Right renal pelvis (tissue), 4 donors: ENCODE measurements at regions not wholly inside any gene's neighbourhood (a gene's known extent, or its start where the extent isn't known, plus 50 kb on each side); places are given as distances from the start of the nearest gene placed in this dataset.
"Not testable (repeated sequence)": the region's sequence is repeated elsewhere in the genome, so short reads cannot be mapped to it uniquely, and the experiment has no call there.

Experiments used
- DNase-seq, 4 donors: peaks; one replicate each; pipeline ENCODE4 v3.0.0-alpha.2; 2013; ENCODE audit warnings: low read depth in 4 of 4, low spot score in 3 of 4, missing footprints in 1 of 4

- DNase-seq: not testable (repeated sequence)
These were observed 53.6 kb downstream of the SRGAP2 start for GRCh38 chr1:206256935-206257334.

DNA sequence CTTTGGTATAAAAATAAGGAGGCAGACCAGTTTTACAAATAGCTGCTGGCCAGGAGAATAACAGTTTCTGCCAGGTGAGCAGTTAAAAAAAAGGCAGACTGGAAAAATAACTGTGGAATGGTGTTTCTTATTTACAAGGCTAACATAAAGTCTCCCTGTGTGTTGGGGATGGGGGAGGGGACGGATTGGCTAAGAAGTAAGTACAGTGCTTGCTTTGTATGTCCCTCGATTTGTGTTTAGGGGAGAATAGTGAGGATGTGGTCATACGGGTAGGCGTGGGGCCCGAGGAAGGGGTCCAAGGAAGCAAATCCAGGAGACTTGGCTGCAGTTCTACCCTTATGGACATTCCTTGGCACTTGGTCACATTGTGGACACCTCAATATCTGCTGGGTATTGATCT lies 58.1 kb downstream of the SRGAP2 start:
- not testable (repeated sequence) for DNase-seq

- DNase-seq: not testable (repeated sequence)
These were observed 59.1 kb downstream of the SRGAP2 start for GRCh38 chr1:206262424-206262823.

- DNase-seq: not testable (repeated sequence)
These were observed 61.6 kb downstream of the SRGAP2 start for GRCh38 chr1:206264916-206265315.

DNA sequence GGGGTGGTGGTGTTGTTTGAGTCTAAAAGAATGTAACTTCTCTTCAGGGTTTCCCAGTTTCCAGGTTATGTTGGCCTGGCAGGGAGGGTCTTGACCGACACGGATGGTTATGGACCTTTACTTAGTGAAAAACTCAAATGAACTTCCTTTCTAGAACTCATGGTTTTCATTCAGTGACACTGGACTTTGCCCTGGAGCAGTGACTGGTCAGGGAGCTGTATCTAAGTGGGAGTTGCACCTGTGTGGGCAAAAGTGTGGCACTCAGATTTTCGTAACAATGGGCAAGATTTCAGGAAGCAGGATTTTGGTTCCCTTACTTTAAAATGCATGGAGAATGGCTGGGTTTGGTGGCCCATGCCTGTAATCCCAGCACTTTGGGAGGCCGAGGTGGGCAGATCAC lies 67.8 kb downstream of the SRGAP2 start:
- not testable (repeated sequence) for DNase-seq

GRCh38 chr1:206273104-206273503 lies 69.8 kb downstream of the SRGAP2 start:
- DNase-seq: not testable (repeated sequence)

- DNase-seq: not testable (repeated sequence)
These were observed 72.8 kb downstream of the SRGAP2 start for GRCh38 chr1:206276143-206276542.

DNA sequence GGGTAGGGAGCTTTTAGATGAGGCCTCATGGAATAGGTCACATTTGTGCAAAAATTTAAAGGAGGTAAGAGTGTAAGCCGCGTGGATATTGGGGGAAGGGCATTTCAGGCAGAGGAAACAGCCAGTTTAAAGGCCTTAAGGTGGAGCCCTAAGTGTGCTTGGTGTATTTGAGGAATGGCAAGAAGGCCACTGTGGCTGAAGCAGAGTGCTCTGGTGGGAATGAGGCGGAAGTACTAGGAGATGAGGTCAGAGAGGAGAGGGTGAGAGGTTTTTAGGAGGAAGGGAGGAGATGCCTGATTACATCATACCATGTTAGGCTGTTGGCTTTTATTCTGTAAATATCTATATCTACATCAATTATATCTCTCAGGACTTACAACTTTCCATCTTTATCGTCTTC lies 75.3 kb downstream of the SRGAP2 start:
- not testable (repeated sequence) for DNase-seq

DNA sequence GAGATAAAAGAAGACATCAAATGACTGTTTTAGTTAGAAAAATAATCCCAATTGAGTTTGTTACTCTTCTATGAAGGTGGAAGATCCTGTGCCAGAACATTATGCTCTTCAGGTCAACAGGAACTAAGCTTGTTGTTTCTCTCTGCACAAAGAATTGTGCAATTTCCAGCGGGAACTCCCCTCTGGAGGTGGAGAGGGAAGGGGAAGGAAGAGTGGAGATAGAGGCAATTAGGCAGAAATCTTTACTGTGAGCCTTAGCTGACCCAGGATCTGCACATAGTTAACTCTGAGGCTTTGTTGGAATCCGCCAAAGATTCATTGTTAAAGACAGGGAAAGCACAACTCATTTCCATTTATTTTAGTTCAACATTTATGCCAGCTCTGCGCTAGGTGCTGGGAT lies 77.3 kb downstream of the SRGAP2 start:
- not testable (repeated sequence) for DNase-seq

DNA sequence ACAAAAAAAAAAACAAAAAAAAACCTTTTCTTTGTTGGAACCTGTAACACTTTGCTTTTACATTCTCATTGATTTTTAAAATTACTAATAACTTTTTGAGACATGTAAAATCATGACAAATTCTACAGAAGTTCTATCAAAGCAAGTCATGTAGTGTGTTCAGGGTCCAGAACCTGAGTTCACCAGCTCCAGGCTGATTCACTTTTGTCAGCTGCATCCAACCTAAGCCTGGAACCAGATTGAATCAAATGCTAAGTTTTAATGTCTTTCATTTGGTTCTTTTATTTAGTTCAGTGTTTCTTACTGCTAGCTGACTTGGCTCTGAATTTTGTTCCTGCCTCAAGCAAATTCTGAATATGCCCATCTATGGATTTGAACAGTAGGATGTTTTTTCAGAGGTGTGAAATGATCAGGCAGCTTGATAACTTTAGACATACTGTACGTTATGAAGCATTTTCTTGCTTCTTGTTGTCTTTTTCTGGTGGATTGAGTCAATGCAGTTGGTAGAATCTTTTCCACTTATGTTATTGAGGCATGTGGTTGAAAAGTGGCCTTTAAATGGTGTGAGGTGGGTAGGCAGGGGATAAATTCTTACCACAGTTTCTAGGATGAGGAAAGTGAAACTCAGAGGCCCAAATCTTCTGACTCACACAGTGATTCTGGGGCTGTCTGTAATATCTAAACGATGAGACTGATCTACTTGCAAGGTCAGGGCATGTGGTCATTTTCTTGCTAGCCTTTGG lies 78.7 kb downstream of the SRGAP2 start:
- DNase-seq: not testable (repeated sequence)

DNA sequence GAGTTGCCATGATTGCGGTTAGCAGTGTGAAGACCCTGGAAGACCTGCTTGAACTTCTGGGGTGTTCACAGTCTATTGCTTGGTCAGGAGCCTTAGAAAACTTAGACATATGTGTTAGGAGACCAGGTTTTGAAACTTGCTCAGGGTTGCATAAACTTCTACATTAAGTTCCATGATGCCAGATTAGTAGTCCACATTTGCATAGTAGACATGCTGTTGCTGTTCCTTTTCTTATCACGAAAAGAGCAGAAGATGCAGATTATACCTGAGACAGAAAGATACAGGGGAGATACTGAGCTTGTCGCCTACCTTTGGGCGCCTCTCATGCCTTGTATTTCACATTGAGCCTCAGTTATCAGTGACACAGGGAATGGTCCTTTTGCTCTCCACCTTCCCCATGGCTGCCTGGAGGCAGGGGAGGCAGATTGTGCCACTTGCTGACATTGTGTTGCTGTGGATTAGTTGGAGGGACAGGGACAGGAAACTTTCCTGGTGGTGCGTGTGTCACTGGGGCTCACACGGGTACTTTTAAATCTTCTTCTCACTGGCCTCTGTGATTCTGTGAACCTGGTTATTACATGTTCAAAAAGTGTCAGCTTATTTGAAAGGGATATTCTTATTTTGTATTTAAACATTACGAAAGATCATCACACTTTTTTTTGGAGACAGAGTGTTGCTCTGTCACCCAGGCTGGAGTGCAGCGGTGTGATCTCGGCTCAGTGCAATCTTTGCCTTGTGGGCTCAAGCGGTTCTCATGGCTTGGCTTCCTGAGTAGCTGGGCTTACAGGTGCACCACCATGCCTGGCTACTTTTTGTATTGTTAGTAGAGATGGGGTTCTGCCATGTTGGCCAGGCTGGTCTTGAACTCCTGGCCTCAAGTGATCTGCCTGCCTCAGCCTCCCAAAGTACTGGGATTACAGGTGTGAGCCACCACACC lies 82.0 kb downstream of the SRGAP2 start:
- not testable (repeated sequence) for DNase-seq

GRCh38 chr1:206287759-206288158 lies 84.4 kb downstream of the SRGAP2 start:
- DNase-seq: not testable (repeated sequence)

DNA sequence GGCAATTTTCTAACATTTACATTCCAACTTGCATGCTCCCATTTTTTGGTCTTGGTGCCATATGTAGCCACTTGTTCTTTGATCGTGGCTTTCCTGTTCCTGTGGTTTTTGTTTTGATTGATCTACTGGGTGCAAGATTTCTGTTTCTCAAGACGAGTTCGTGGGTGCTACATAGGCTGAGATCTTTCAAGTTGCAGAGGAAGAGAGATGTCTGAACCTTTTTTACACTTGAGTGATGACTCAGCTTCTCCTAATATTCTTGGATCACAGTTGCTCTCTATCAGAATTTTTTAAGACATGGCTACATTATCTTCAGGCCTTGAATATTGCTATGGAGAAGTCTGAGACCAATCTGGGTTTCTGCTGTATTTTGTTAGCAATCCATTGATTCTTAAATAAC lies 85.1 kb downstream of the SRGAP2 start:
- not testable (repeated sequence) for DNase-seq

DNA sequence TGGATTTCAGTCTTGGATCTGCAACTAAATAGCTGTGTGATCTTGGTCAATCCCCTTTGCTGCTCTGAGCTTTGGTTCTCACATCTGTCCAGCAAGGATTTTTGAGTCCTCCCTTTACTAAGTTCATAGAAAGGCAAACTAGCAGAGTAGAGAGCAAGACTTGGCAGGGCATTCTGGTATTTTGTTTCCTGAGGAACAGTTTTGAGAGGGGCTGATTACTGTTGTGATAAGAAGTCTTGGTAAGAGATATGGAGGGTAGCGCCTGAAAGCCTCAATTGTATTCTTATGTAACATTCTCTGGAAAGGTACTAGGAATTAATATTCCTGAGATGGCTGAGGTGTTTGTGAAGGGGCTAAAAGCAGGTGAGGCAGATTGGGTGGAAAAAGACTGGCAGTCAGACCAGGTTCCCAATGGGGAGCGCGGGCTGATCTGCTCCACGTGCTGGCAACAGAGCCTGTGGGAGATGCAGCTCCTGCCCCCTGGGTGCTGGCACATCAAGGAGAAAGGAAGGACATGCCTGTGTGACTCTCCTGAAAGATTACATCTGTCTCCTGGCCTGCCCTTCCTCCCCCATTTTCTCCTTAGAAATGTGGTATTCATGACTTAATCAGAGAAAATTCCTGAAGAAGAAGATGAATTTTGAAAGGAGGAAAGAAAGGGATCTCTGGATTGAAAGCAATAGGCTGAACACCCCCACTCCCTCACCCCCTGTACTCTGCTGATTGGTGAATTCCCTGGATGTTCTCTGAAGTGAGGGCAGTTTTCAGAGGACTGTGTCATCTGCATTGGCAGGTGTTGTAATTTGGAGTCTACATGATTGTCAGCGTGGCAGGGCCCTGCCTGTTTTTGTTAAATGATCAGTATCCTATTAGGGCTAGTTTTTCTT lies 94.0 kb downstream of the SRGAP2 start:
- DNase-seq: not testable (repeated sequence)

- not testable (repeated sequence) for DNase-seq
These were observed 94.7 kb downstream of the SRGAP2 start for GRCh38 chr1:206298032-206298392.

DNA sequence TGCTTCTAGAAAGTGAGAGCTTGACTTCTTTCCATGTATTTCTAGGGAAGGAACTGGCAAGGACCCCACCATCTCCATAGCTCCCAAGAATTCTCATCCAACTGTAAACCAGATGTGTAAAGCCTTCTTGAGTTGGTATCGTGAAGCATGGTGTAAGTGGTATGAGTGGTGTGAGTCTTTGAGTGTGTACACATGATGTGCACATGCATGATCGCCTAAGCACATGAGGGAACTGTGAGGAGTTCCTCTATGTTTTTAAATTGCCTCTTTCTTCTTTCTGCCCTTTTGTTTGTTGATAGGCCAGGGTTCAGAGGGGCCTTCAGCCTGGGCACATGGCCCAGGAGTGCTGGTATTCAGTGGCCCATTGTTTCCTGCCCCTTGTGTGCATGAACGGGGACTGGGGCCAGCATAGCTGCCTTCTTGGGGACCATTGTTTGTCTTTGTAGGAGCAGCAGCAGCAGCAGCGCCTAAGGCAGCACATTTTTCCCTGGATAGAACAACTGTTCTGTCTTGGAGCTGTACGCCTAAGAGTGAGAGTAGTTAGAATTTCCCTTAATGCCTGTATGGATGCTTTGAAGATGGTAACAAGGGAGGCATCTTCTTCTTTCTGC lies 95.9 kb downstream of the SRGAP2 start:
- DNase-seq: not testable (repeated sequence)

DNA sequence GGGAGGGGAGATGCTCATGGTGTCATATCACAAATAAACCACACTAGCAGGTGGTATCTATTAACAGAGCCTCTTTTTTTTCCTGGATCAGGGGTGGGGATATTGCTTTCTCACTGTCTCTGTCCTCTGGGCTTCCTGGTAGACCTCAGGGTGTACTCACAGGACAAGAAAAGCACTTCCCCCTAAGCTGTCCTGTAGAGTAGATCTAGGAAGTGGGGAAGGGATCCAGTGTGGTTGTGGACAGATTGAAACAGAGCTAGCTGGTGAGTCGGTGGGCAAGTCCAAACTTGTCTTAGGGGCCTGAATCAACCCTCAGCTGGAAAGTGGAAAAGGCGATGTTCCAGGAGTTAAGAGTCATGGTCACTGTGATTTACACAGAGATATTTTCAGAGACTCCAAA lies 96.6 kb downstream of the SRGAP2 start:
- not testable (repeated sequence) for DNase-seq

DNA sequence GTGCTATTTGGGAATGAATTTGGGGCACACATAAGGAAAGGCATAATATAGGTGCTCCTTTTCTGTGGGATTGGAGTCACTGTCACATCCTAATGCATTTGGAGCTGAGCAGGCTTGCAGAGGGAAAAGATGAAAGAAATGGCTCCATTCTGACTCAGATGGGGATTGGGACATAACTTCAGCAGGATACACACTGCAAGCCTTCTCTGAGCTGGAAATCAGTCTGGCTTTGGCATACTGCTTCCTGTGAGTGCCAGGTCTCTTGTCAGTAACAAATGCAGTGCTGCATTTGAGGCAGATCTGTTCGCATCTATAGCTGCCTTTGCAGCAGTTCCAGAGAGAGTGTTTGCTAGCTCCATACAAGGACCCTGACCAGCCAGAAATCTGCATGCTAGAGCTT lies 98.7 kb downstream of the SRGAP2 start:
- not testable (repeated sequence) for DNase-seq

DNA sequence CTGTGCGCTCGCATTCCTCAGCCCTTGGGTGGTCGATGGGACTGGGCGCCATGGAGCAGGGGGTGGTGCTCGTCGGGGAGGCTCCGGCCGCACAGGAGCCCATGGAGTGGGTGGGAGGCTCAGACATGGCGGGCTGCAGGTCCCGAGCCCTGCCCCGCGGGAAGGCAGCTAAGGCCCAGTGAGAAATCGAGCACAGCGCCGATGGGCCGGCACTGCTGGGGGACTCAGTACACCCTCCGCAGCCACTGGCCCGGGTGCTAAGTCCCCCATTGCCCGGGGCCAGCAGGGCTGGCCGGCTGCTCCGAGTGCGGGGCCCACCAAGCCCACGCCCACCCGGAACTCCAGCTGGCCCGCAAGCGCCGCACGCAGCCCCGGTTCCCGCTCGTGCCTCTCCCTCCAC lies 104.1 kb downstream of the SRGAP2 start:
- DNase-seq: not testable (repeated sequence)

DNA sequence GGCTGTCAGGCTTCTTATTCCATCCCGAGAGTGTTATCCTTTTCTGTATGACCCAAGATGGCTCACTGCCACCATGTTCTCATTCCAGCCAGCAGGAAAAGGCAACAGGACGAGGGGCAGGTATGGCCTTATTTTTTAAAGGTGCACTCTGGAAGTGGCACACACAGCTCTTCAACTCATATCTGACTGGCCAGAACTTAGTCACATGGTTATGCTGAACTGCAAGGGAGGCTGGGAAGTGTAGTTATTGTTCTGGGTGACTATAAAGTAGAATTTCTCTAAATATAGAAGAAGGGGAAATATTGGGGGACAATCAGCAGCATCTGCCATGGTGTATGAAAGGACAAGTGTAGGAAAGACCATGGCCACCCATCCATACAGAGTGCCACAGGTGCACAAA lies 107.6 kb downstream of the SRGAP2 start:
- DNase-seq: not testable (repeated sequence)
